LNCAP (cell line): ENCODE measurements at regions not wholly inside any gene's neighbourhood (a gene's known extent, or its start where the extent isn't known, plus 50 kb on each side); places are given as distances from the start of the nearest gene placed in this dataset.

Source experiments
- TF ChIP-seq, protein P1 (sequence below): fragments of 450-650 bp; IDR thresholded peaks from 2 replicates; pipeline ENCODE4 v1.5.1; 2017; ENCODE audit warnings: mild to moderate bottlenecking

DNA sequence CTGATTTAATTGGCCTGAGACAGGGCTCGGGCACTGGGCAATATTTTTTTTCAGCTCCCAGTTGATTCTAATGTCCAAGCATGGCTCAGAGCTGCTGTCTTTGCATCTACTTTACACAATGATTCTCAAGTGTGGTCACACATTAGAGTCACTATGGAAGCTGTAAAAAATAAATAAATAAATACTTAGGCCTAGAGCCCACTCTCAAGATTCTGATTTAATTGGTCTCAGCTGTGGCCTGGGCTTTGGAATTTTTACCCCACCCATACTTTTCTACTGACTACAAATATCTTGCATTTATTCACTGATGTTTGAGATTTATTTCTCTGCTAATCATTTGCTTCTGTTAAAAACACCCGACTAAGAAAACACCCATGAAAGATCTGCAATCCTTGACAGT, 145.7 kb upstream of the SRD5A2 start:
- TF ChIP-seq, protein P1, sequence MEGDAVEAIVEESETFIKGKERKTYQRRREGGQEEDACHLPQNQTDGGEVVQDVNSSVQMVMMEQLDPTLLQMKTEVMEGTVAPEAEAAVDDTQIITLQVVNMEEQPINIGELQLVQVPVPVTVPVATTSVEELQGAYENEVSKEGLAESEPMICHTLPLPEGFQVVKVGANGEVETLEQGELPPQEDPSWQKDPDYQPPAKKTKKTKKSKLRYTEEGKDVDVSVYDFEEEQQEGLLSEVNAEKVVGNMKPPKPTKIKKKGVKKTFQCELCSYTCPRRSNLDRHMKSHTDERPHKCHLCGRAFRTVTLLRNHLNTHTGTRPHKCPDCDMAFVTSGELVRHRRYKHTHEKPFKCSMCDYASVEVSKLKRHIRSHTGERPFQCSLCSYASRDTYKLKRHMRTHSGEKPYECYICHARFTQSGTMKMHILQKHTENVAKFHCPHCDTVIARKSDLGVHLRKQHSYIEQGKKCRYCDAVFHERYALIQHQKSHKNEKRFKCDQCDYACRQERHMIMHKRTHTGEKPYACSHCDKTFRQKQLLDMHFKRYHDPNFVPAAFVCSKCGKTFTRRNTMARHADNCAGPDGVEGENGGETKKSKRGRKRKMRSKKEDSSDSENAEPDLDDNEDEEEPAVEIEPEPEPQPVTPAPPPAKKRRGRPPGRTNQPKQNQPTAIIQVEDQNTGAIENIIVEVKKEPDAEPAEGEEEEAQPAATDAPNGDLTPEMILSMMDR = no peak

DNA sequence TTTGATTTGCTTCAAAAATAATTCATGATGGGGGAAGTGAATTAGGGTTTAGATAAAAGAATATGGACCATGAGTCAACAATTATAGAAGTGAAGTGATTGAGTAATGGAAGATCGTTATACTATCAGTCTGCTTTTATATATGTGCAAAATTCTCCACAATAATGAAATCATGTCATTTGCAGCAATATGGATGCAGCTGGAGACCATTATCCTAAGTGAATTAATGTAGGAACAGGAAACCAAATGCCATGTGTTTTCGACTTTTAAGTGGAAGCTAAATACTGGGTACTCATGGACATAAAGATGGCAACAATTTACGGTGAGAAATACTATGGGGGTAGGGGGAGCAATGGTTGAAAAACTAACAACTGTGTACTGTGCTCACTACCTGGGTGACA, 144.7 kb upstream of the SRD5A2 start:
- TF ChIP-seq, protein P1 = no peak

GRCh38 chr2:31711737-31712136, 131.0 kb upstream of the SRD5A2 start:
- TF ChIP-seq, protein P1 = no peak

DNA sequence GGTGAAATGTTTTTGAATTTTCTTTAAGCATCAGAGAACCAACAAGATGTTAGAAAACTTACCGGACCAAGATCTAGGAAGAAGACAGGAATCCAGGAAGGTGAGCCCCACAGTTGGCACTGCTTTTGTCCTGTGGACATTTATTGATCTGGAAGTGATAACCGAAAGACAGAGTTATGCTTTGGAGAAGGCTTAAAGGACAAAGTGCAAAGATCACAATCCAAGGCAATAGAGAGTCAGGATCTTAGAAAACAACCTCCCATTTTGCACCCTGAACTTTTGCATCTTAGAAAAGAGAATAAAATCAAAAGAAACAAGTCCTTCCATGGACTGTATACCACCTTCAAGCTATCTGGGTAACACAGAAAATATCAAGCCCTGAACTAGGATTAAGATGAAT, 129.4 kb upstream of the SRD5A2 start:
- TF ChIP-seq, protein P1 = no peak

- TF ChIP-seq, protein P1 = no peak
Observed at GRCh38 chr2:31707992-31708391, 127.3 kb upstream of the SRD5A2 start.

- TF ChIP-seq, protein P1 = no peak
Observed at GRCh38 chr2:31704561-31705212, 123.9 kb upstream of the SRD5A2 start.

DNA sequence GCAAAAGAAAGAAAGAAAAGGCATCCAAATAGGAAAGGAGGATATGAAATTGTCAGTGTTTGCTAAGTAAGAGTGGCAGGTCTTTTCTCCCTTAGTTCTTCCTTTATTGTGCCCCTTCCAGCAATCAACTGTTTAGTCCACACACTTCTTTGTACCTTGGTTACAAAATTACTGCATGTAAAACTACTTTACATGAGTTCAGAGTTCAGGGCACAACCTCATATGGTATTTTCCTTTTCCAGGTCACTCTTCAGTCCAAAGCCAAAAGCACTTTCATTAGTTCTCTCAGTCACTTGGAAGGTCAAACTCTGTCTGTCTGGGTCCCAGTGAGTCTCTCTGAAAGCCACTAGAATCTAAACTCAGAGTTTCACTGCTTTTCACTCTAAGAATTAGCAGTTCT, 122.5 kb upstream of the SRD5A2 start:
- TF ChIP-seq, protein P1 = no peak

DNA sequence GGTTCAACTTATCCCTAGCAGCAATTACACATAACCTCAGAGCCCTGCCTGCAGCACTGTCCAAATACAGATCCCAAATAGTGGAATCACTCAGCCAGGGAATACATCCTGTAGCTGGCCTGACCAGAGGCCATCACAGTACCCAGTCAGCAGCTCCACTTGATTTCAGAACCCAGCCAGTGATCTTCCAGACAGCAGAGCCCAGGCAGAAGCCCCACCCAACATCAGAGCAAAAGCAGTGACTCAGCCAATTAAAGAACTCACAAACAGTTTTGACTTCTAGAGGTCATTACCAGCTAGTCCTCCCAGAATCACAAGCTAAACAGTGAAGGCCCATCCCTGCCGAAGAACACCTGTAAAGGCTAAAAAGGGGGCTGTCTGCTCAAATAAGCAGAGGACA, 118.0 kb upstream of the SRD5A2 start:
- TF ChIP-seq, protein P1 = no peak
